Renal cortex interstitium (tissue), 11 donors: ENCODE measurements at regions not wholly inside any gene's neighbourhood (a gene's known extent, or its start where the extent isn't known, plus 50 kb on each side); places are given as distances from the start of the nearest gene placed in this dataset.

ENCODE experiments used
- DNase-seq, 11 donors: peaks; one replicate each; pipeline ENCODE4 v3.0.0-alpha.2; 2013; ENCODE audit warnings: low read depth in 9 of 11, low spot score in 4 of 11; ENCODE audit errors: extremely low read depth in 1 of 11

GRCh38 chr4:11019451-11020240 is 335.1 kb upstream of the CLNK start:
- no peak for DNase-seq

- no peak for DNase-seq
Observed at GRCh38 chr4:11014199-11014598, 329.6 kb upstream of the CLNK start.

- no peak for DNase-seq
Observed at GRCh38 chr4:11013094-11013664, 328.6 kb upstream of the CLNK start.

GRCh38 chr4:11011249-11011648 is 326.7 kb upstream of the CLNK start:
- no peak for DNase-seq

GRCh38 chr4:11010624-11011023 is 326.1 kb upstream of the CLNK start:
- no peak for DNase-seq

- no peak for DNase-seq
Observed at GRCh38 chr4:11009281-11009680, 324.7 kb upstream of the CLNK start.

- DNase-seq: no peak
Observed at GRCh38 chr4:11005300-11005699, 320.7 kb upstream of the CLNK start.

GRCh38 chr4:11004818-11005217 is 320.2 kb upstream of the CLNK start:
- DNase-seq: no peak

- DNase-seq: no peak
Observed at GRCh38 chr4:11002961-11003360, 318.4 kb upstream of the CLNK start.

- peak in 1 of 11 donors; percentile 9 for DNase-seq
Observed at GRCh38 chr4:10998846-10999245, 314.3 kb upstream of the CLNK start.

- no peak for DNase-seq
Observed at GRCh38 chr4:10984815-10985214, 300.2 kb upstream of the CLNK start.

- no peak for DNase-seq
Observed at GRCh38 chr4:10983885-10984640, 299.5 kb upstream of the CLNK start.

- no peak for DNase-seq
Observed at GRCh38 chr4:10983268-10983667, 298.7 kb upstream of the CLNK start.

- no peak for DNase-seq
Observed at GRCh38 chr4:10982305-10982704, 297.7 kb upstream of the CLNK start.

GRCh38 chr4:10981576-10981975 is 297.0 kb upstream of the CLNK start:
- no peak for DNase-seq

GRCh38 chr4:10981096-10981495 is 296.5 kb upstream of the CLNK start:
- no peak for DNase-seq

GRCh38 chr4:10979032-10979431 is 294.5 kb upstream of the CLNK start:
- no peak for DNase-seq

- no peak for DNase-seq
Observed at GRCh38 chr4:10977534-10977933, 293.0 kb upstream of the CLNK start.

- DNase-seq: no peak
Observed at GRCh38 chr4:10974371-10974770, 289.8 kb upstream of the CLNK start.

- DNase-seq: no peak
Observed at GRCh38 chr4:10973686-10974085, 289.1 kb upstream of the CLNK start.
